Glutamatergic neuron (in vitro differentiated cells): ENCODE measurements at regions not wholly inside any gene's neighbourhood (a gene's known extent, or its start where the extent isn't known, plus 50 kb on each side); places are given as distances from the start of the nearest gene placed in this dataset.
"Not testable (repeated sequence)": the region's sequence is repeated elsewhere in the genome, so short reads cannot be mapped to it uniquely, and the experiment has no call there.

Experiments used
- DNase-seq: peaks from one replicate; pipeline ENCODE4 v3.0.0; 2022
- H3K27ac Mint-ChIP-seq: one replicate; pipeline ENCODE4 v1.8.0; 2020; ENCODE audit warnings: mild to moderate bottlenecking, mixed read lengths, inconsistent platforms; ENCODE audit not compliant: unreplicated experiment
- H3K27me3 Mint-ChIP-seq: one replicate; pipeline ENCODE4 v1.8.0; 2020; ENCODE audit warnings: mild to moderate bottlenecking, moderate library complexity, mixed read lengths, inconsistent platforms; ENCODE audit not compliant: unreplicated experiment
- H3K36me3 Mint-ChIP-seq: one replicate; pipeline ENCODE4 v1.8.0; 2020; ENCODE audit warnings: mild to moderate bottlenecking, mixed read lengths, inconsistent platforms; ENCODE audit not compliant: unreplicated experiment
- H3K4me1 Mint-ChIP-seq: one replicate; pipeline ENCODE4 v1.8.0; 2020; ENCODE audit warnings: mild to moderate bottlenecking, low read depth, mixed read lengths, inconsistent platforms; ENCODE audit not compliant: unreplicated experiment
- H3K4me3 Mint-ChIP-seq: one replicate; pipeline ENCODE4 v1.8.0; 2020; ENCODE audit warnings: mild to moderate bottlenecking, mixed read lengths, inconsistent platforms; ENCODE audit not compliant: unreplicated experiment
- H3K9me3 Mint-ChIP-seq: one replicate; pipeline ENCODE4 v1.8.0; 2020; ENCODE audit warnings: mild to moderate bottlenecking, moderate library complexity, mixed read lengths, inconsistent platforms; ENCODE audit not compliant: unreplicated experiment
- CTCF ChIP-seq: fragments of 200-600 bp; sonication (generic); IDR thresholded peaks from one replicate; pipeline ENCODE4 v1.5.0; 2021; ENCODE audit not compliant: partially characterized antibody, unreplicated experiment

GRCh38 chr16:63131503-63131902 lies 1095.3 kb upstream of the CDH8 start:
- H3K4me1 Mint-ChIP-seq: no peaks in the 10 kb centered on the region
- no peaks in the 10 kb centered on the region for H3K27me3 Mint-ChIP-seq
- peaks cover 2% of the 10 kb centered on the region for H3K9me3 Mint-ChIP-seq
- H3K36me3 Mint-ChIP-seq: no peaks in the 10 kb centered on the region
- TF ChIP-seq CTCF: no peak
- no peak overlapping the region for H3K4me3 Mint-ChIP-seq
- no peak for DNase-seq
- no peak overlapping the region for H3K27ac Mint-ChIP-seq

DNA sequence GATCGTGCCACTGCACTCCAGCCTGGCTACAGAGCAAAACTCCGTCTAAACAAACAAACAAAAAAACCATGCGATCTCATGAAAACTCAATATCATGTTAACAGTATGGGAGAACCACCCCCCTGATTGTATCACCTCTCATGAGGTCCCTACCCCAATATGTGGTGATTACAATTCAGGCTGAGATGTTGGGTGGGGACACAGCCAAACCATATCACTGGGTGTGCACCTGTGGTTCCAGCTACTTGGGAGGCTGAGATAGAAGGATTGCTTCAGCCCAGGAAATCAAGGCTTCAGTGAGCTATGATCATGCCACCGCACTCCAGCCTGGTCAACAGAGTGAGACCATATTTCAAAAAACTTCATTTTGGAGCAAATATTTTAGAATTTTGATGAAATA lies 1094.7 kb upstream of the CDH8 start:
- Mint-ChIP-seq H3K27me3 (no peaks in the 10 kb centered on the region), H3K36me3 (no peaks in the 10 kb centered on the region), H3K4me3 (no peak overlapping the region), H3K4me1 (no peaks in the 10 kb centered on the region), H3K9me3 (peaks cover 2% of the 10 kb centered on the region), H3K27ac (no peak overlapping the region)
- no peak for DNase-seq
- TF ChIP-seq CTCF: no peak

DNA sequence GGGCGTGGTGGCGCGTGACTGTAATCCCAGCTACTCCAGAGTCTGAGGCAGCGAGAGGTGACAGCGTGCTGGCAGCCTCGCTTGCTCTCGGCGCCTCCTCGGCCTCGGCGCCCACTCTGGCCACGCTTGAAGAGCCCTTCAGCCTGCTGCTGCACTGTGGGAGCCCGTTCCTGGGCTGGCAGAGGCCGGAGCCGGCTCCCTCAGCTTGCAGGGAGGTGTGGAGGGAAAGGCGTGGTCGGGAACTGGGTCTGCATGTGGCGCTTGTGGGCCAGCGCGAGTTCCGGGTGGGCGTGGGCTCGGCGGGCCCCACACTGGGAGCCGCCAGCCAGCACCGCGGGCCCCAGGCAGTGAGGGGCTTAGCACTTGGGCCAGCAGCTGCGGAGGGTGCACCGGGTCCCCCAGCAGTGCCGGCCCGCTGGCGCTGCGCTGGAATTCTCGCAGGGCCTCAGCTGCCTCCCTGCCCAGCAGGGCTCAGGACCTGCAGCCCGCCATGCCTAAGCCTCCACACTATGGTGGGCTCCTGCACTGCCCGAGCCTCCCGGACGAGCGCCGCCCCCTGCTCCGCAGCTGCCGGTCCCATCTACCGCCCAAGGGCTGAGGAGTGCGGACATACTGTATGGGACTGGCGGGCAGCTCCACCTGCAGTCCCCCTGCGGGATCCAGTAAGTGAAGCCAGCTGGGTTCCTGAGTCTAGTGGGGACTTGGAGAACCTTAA lies 1093.3 kb upstream of the CDH8 start:
- no peak for DNase-seq

GRCh38 chr16:63119905-63120304 lies 1083.7 kb upstream of the CDH8 start:
- H3K27me3 Mint-ChIP-seq, H3K4me1 Mint-ChIP-seq, H3K9me3 Mint-ChIP-seq, H3K36me3 Mint-ChIP-seq, H3K27ac Mint-ChIP-seq, DNase-seq, H3K4me3 Mint-ChIP-seq: not testable (repeated sequence)

More for the DNA sequence above, 1093.3 kb upstream of the CDH8 start:
- H3K27me3 Mint-ChIP-seq: no peaks in the 10 kb centered on the region
- H3K9me3 Mint-ChIP-seq: peaks cover 2% of the 10 kb centered on the region
- no peak overlapping the region for H3K27ac Mint-ChIP-seq
- TF ChIP-seq CTCF: no peak
- H3K4me1 Mint-ChIP-seq: no peaks in the 10 kb centered on the region
- H3K4me3 Mint-ChIP-seq: no peak overlapping the region
- H3K36me3 Mint-ChIP-seq: no peaks in the 10 kb centered on the region

DNA sequence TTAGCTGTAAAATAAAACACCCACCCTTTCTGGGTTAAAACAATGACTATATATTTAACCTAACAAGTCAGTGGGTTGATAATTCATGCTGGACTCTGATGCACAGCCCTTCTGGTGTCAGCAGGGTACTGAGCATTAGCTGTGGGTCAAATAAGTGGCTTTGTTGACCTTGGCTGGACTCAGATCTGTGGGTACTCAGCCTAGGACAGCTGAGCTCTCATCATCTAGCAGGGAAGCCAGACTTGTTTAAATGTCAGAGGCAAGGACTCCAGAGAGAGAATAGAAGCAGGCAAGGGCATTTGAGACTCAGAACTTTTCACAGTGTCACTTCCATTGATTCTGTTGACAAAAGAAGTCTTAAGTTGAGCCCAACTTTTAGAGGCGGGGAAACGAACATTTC lies 1063.8 kb upstream of the CDH8 start:
- no peak for DNase-seq
- no peaks in the 10 kb centered on the region for H3K9me3 Mint-ChIP-seq
- no peak for TF ChIP-seq CTCF
- no peaks in the 10 kb centered on the region for H3K27me3 Mint-ChIP-seq
- no peak overlapping the region for H3K4me3 Mint-ChIP-seq
- no peaks in the 10 kb centered on the region for H3K36me3 Mint-ChIP-seq
- no peak overlapping the region for H3K27ac Mint-ChIP-seq
- no peaks in the 10 kb centered on the region for H3K4me1 Mint-ChIP-seq
